ENCODE measurements at regions not wholly inside any gene's neighbourhood (a gene's known extent, or its start where the extent isn't known, plus 50 kb on each side); places are given as distances from the start of the nearest gene placed in this dataset.

DNA sequence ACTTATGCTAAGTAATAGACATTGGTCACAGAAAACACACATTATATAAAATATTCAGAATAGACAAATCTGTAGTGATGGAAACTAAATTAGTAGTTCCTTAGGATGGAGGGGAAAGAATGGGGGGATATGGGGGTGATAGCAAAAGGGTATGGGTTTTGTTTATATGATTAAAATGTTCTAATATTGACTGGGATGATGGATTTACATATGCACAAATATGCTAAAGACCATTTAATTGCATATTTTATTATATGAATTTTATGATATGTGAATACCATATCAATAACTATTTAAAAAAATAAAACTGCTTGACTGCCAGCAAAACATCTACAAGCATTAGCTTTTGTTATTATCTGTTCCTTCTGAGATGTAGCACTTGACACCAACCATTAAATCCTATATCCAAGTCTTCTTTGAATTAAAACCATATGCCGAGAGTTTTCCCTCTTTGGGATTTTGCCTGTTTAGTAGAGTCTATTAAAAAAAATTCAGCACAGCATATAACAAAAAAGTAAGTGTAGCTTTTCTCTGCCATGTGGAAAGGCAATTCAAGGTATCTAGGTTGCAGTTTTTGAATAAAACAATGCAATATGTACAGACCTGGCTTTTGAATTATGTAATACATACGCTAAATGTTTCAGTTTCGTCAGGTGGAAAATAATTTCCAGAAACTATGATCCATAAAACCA is 2584.1 kb upstream of the PCDH20 start:
- no peak for DNase-seq

DNA sequence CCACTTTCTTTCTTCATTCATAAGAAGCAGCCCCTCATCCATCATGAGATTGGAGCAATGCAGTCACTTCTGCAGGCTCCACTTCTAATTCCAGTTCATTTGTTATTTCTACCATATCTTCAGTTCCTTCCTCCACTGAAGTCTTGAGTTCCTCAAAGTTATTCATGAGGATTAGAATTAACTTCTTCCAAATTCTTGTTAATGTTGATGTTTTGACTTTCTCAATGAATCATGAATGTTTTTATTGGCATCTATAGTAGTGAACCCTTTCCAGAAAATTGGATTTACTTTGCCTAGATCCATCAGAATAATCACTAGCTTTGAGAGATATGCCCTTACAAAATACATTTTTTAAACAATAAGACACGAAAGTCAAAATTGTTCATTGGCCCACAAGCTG is 2567.7 kb upstream of the PCDH20 start:
- DNase-seq: no peak

GRCh38 chr13:63979951-63980350 is 2564.3 kb upstream of the PCDH20 start:
- DNase-seq: no peak

GRCh38 chr13:63972328-63972727 is 2556.7 kb upstream of the PCDH20 start:
- no peak for DNase-seq

DNA sequence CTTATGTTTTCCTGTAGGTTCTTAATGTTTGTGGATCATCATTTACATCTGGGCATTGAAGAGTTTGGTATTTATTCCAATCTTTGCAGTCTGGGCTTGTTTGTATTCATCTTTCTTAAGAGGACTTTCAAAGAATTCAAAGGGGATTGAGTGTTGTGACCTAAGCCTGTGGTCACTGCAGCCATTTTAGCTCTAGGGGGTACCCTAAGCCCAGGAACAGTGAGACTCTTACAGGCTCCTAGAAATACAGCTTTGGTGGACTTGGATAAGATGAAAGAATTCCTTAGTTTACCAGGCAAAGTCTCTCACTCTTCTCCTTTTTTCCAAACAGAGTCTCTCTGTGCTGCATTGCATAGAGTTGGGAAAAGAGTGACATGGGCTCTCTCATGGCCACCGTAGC is 2539.0 kb upstream of the PCDH20 start:
- DNase-seq: no peak

GRCh38 chr13:63948045-63948444 is 2532.4 kb upstream of the PCDH20 start:
- no peak for DNase-seq

GRCh38 chr13:63944911-63945310 is 2529.3 kb upstream of the PCDH20 start:
- no peak for DNase-seq

DNA sequence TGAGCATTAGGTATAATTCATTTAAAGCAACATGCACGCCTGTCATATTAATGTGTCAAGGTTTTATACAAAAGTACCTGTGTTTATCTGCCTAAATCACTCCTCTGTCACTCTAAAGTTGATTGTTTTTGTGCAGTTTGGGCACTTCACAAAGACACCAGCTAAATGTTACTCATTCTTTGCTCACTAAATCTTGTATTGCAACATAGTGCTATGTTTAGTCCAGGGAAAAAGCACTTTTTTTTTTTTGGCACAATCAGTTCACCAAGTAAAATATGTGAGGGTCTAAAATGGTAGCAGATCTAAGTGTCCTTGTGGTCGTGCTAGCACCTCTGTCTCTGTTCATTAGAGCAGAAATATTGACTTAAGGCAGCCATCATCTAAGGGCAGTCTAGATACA is 2526.7 kb upstream of the PCDH20 start:
- no peak for DNase-seq

DNA sequence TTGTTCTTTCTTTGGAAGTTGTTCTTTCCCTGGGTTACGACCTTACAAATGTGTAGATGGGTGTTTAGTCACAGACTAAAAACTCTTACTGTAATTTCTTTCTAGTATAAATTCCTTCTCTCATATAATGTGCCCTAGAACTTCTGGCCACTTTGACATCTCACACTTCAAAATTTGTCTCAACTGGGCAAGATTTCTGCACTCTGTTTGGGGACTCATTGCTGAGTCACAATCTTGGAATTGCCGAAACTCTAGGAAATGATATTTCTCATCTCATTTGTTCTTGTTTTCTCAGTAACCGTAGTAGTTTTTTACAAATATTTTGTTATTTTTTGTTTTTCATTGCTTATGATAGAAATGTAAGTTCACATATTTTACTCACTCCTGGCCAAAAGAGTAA is 2523.2 kb upstream of the PCDH20 start:
- DNase-seq: no peak

DNA sequence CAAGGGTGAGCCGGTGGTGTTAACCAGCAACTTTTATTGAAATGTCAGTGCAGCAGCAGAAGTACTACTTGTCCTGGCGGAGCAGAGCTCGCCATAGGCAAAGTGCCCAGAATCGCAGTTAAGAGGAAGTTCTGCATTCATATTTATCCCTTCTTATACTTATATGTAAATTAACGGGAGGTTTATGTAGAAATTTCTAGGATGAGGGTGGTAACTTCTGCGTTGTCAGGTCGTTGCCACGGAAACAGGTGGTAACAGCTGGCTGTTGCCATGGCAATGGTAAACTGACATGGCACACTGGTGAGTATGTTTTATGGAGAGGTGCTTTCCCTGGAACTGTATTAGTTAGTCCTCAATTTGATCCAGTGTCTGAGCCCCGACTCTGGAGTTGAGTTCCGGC is 2494.9 kb upstream of the PCDH20 start:
- no peak for DNase-seq

DNA sequence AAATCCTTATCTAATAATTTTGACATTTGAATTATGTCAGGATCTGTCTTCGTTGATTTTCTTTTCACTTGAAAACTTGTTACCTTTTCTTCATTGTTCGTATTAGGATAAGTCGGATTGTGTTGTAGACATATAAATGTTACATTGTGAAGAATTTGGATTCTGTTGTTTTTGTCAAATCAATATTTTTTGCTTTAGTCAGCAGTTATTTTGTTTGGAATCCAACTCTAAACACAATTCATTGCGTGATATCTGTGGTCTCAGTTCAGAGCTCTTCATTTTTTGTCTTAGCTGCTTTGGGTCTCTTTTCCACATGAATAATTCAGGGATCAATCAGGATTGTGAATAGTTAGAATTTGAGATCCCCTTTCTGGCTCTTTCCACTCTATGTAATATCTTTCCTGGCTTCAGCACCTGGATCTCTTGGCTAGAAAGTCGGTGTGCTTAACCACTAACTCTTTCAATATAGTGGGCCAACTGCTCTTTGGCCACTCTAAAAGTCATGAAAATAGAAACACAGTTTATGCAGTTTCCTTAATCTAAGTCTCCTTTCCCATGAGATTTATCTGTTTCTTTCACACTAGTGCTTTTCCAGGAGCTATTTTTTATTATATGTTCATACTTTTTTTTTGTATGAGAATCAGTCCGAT is 2494.2 kb upstream of the PCDH20 start:
- no peak for DNase-seq

DNA sequence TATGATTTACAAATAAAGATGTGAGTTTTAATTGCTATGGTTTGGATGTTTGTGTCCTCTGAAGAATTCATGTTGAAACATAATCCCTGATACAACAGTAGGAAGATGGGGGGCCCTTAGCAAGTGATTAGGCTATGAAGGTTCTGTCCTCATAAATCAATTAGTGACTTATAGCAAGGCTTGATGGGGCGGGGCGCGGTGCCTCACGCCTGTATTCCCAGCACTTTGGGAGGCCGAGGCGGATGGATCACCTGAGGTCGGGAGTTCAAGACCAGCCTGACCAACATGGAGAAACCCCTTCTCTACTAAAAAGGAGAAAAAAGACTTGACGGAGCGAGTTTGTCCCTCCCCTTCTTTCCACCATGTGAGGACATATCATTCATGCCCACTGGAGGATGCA is 2486.5 kb upstream of the PCDH20 start:
- no peak for DNase-seq

DNA sequence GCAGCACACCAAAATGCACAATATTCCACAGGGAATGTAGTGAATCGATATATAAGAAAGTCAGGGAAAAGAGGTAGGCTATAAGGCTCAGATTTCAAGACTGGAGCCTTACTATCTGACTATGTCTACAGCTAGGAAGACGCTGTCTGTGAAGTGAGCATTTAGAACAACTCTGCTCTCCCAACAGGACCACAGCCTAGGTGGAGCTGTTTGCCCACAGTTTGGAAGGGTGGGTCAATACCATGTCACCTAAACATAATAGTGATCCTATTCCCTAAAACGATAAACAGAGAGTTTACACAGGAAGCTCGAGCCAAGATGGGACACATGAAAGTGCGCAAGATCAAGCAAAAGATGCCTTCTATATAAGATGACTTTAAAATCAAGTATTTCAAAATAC is 2486.0 kb upstream of the PCDH20 start:
- DNase-seq: no peak

GRCh38 chr13:63900406-63900805 is 2484.8 kb upstream of the PCDH20 start:
- no peak for DNase-seq

DNA sequence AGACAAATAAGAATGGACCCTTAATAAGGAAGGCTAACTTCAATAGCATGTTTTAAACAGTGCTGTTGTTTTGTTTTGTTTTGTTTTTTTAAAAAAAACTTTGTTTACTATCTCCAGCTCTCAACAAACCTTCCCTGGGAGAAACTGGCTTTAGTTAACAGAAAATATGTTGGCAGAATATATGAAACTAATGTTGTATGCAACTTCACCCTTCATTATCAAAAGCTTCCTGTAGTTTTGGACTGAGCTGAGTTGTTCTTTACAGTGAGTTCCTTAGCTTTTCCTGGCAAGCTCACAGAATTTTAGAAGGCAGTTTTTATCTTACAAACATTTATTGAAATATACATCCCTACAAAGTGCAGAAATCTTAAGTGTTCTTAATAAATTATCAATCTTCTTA is 2480.7 kb upstream of the PCDH20 start:
- no peak for DNase-seq

DNA sequence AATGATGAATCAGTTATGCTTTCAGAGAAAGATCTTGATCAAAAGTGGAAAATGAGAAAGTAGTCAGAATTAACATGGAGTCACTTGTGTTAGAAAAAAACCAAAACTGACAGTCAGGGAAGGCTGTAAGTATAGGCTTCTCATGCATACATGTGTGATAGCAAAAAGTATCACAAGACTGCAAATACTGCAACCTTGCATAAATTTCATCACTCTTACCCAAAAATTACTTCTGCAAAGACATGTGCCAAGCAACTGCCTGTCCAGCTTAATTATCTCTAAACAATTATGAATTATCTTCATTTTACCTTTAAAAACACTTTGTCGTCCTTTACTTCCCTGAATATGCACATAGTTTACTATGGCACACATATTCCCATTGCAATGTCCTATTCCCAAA is 2466.4 kb upstream of the PCDH20 start:
- DNase-seq: no peak

GRCh38 chr13:63880705-63881104 is 2465.1 kb upstream of the PCDH20 start:
- DNase-seq: no peak

- DNase-seq: no peak
Measured at GRCh38 chr13:63873936-63874335, 2458.3 kb upstream of the PCDH20 start.

- no peak for DNase-seq
Measured at GRCh38 chr13:63864171-63864902, 2448.7 kb upstream of the PCDH20 start.

DNA sequence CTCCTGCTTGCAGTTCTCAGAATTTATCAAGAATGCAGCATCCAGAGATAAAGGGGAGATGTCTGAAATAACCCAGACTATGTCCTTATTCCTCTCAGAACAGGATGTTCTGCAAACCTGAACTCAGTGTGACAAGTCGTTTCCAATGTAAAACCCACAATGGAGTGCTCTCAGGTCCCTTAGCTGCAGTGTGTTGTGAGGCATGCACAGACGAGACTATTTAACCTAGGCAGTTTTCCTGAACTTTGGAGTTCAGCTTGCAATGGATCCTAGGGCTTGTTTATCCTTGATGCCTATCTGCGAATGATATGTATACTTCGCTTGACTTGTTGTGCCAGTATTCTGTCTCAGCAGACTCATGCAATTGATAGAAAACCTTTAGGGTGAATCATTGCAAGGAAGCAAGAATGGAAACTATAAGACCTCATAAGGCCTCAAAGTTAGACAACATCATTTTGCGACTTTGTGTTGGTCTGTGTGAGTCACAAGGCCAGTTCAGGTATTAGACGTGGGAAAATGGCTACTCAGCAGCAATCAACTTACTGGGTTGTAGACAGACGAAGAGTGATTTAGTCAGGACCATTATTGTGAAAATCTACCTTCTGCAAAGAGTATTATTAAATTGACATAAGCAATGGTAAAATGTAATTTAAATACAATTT is 2439.9 kb upstream of the PCDH20 start:
- no peak for DNase-seq

DNA sequence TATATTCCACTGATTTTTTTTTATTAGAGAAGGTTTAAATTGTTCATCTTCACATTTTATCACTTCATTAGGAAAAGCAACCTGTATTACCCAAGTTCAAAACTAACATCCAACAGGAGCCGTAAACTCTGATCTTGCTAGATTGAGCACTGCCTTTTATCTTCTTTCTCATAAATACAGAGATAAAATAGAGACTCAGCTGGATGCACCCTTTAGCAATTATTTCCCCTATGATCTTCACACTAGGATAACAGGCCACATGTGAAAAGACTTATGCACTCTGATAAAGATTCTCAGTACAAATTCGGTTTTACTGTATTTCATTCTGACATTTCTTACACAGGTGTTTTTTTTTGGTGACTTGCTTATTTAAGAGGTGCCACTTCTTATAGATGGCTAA is 2438.2 kb upstream of the PCDH20 start:
- no peak for DNase-seq

DNA sequence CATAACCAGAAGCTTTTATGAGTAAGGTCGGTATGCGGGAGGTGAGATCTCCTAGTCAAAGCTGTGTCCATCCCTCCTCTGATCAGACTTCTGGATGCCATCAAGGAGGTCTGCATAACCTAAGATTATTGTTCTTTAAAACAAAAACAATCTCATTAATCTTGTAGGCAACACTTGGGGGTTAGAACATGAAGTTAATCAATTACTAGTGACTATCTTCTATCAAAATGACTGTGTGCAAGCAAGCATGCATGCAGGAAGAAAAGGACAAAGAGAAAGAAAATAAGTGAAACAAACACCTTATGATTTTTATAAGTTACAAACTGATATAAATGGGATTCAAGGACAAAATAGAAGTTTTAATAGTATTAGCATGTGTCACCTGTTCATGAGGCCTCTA is 2435.9 kb upstream of the PCDH20 start:
- no peak for DNase-seq

DNA sequence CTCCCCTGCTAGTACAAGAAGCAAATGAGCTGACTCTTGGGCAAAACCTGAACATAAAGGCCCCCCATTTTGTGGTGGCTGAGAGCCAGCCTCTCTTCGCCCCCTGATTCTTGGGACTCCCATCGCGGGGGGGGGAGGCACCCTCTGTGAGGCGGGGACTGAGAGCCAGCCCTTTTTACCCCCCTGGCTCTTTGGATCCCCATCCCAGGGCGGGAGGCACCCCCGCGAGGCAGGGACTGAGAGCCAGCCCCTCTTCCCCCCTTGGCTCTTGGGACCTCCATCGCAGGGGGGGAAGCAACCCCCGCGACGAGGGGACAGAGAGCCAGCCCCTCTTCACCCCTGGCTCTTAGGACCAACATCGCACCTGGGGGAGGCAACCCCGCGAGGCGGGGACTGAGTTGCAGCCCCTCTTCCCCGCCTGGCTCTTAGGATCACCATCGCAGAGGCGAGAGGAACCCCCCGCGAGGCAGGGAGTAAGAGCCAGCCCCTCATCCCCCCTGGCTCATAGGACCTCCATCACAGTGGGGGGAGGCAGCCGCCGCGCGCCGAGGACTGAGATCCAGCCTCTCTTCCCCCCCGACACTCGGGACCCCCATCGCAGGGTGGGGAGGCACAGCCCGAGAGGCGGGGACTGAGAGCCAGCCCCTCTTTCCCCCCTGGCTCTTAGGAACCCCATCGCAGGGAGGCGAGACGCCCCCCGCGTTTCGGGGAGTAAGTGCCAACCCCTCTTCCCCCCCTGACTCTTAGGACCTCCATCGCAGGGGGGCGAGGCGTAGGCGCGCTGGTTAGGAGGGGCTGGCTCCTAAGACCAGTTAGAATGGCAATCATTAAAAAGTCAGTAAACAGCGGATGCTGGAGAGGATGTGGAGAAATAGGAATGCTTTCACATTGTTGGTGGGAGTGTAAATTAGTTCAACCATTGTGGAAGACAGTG is 2428.4 kb upstream of the PCDH20 start:
- DNase-seq: no peak

All from bone marrow (tissue), 2 donors.